ENCODE measurements at regions not wholly inside any gene's neighbourhood (a gene's known extent, or its start where the extent isn't known, plus 50 kb on each side); places are given as distances from the start of the nearest gene placed in this dataset.

DNA sequence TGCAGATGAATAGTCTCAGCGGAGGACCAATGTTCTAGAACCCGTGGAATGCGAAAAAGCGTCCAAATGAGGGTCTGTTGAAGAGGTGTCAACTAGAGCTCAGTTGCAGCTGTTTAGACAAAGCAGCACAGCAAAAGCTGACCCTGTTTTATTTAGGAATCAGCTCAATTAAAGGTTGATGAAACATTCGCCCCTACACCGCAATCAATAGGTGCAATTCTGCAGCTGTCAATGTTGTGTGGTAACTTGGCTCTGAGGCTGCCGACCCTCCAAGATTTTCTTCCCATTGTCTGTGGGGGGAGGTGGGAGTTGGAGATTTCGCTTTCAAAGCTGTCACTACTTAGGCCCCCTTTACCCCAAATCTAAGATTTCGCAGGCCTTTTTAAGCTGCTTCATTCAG lies 330.0 kb downstream of the ETAA1 start:
- TF ChIP-seq, protein P1, sequence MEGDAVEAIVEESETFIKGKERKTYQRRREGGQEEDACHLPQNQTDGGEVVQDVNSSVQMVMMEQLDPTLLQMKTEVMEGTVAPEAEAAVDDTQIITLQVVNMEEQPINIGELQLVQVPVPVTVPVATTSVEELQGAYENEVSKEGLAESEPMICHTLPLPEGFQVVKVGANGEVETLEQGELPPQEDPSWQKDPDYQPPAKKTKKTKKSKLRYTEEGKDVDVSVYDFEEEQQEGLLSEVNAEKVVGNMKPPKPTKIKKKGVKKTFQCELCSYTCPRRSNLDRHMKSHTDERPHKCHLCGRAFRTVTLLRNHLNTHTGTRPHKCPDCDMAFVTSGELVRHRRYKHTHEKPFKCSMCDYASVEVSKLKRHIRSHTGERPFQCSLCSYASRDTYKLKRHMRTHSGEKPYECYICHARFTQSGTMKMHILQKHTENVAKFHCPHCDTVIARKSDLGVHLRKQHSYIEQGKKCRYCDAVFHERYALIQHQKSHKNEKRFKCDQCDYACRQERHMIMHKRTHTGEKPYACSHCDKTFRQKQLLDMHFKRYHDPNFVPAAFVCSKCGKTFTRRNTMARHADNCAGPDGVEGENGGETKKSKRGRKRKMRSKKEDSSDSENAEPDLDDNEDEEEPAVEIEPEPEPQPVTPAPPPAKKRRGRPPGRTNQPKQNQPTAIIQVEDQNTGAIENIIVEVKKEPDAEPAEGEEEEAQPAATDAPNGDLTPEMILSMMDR (IDR thresholded peaks at IDR 0.05; ENCODE audit: poor library complexity): no peak
- TF ChIP-seq EZH2phosphoT487 (IDR thresholded peaks at IDR 0.05; ENCODE audit: low read depth, severe bottlenecking, unreplicated experiment): no peak

All from hepatocyte (in vitro differentiated cells).